GM20000 (cell line): ENCODE measurements at regions not wholly inside any gene's neighbourhood (a gene's known extent, or its start where the extent isn't known, plus 50 kb on each side); places are given as distances from the start of the nearest gene placed in this dataset.
A peak's percentile ranks its signal among the peaks of the same experiment; 100 is the strongest.

Source experiments
- DNase-seq: peaks from one replicate; pipeline ENCODE4 v3.0.0; 2012; ENCODE audit warnings: low spot score
- CTCF ChIP-seq: IDR thresholded peaks from 2 replicates; pipeline ENCODE4 v1.5.1; 2012; ENCODE audit warnings: mild to moderate bottlenecking, control low read depth; ENCODE audit errors: extremely low read depth, missing control alignments

GRCh38 chr17:71461498-71462169, 659.2 kb upstream of the SOX9 start:
- no peak for TF ChIP-seq CTCF
- DNase-seq: no peak

GRCh38 chr17:71464241-71464640, 656.6 kb upstream of the SOX9 start:
- TF ChIP-seq CTCF: no peak
- DNase-seq: no peak

- DNase-seq: no peak
- TF ChIP-seq CTCF: no peak
These were observed 656.1 kb upstream of the SOX9 start for GRCh38 chr17:71464751-71465150.

- no peak for TF ChIP-seq CTCF
- DNase-seq: no peak
These were observed 653.1 kb upstream of the SOX9 start for GRCh38 chr17:71467719-71468118.

GRCh38 chr17:71470062-71470461, 650.8 kb upstream of the SOX9 start:
- TF ChIP-seq CTCF: no peak
- DNase-seq: no peak

GRCh38 chr17:71472809-71473789, 647.7 kb upstream of the SOX9 start:
- peak; percentile 32 for DNase-seq
- peak; percentile 17 for TF ChIP-seq CTCF

GRCh38 chr17:71477356-71477755, 643.5 kb upstream of the SOX9 start:
- no peak for TF ChIP-seq CTCF
- DNase-seq: no peak
